NCI-H226 (cell line): ENCODE measurements at regions not wholly inside any gene's neighbourhood (a gene's known extent, or its start where the extent isn't known, plus 50 kb on each side); places are given as distances from the start of the nearest gene placed in this dataset.

Source experiments
- DNase-seq: peaks from one replicate; pipeline ENCODE4 v3.0.0-alpha.2; 2015

DNA sequence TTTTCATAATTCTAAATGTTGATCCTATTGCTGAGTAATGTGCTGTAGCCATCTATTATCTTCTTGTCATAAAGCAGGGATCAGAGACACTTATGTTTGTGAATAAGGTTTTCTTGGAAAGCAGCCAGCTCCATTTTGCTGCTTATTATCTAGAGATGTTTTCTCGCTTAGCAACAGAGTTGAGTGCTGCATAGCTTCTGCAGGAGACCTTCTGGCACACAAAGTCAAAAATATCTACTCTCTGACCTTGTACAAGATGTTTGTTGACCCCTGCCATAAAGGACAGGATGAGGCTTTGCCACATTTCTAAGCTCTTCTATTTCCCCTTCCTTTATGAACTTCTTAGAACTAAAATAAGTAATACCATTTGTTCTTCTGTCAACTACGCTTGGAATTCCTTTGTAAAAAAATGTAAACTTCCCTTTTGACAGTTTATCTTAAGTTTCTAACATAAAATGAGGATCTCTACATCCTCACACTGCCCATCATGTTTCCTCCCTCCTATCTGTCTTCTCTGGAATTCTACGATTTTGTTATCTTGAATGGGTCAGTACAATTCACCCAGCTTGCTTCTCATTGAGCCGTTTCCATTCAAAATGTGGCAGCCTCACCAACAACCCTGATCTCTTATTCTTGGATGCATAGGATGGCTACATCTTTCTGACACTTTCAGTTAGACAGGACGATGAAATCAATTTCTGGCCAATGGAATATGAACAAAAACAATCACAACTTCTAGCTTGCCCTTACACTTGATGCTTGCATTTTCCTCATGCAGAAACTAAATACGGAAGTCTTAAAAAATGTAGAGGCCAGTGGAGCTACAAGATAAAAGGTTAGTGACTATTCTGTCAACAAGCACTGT is 1377.0 kb downstream of the SUCLG1 start:
- DNase-seq = no peak

- DNase-seq = no peak
Measured at GRCh38 chr2:83079007-83079406, 1380.1 kb downstream of the SUCLG1 start.

DNA sequence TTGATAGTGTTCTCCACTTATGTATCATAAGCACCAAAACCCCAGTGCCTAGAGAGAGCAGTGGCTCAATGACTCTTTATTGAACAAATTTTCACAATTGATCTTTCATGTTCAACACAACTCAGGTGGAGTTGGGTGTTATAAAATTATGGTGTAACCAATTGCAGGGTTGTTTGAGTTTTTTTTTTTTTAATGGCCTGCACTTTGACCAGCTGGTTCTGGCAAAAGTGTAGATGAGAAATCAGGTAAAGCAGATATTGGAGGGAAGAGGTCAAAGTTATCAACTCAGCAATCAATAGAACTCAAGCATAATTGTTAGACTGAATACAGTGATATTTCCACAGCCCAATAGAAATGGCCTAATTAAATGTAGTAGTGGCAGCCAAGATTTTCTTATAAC is 1386.3 kb downstream of the SUCLG1 start:
- no peak for DNase-seq

GRCh38 chr2:83071914-83072313 is 1387.2 kb downstream of the SUCLG1 start:
- DNase-seq = no peak

DNA sequence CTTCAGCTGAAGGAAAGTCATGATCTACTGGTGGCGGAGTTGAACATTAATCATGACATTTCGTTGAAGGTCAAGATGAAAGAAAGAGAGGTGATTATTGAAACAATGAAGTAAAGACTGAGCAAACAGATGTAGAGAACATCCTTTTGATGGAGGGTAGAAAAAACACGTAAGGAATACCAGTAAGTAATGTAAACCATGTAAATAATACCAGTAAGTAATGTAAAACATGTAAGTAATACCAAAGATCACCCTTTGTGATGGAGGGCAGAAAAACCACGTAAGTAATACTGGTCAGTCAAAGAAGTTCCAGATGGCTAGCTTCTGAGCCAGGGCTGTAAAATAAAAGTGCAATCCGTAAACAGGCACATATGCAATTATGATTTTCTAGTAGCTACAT is 1387.7 kb downstream of the SUCLG1 start:
- DNase-seq = no peak

DNA sequence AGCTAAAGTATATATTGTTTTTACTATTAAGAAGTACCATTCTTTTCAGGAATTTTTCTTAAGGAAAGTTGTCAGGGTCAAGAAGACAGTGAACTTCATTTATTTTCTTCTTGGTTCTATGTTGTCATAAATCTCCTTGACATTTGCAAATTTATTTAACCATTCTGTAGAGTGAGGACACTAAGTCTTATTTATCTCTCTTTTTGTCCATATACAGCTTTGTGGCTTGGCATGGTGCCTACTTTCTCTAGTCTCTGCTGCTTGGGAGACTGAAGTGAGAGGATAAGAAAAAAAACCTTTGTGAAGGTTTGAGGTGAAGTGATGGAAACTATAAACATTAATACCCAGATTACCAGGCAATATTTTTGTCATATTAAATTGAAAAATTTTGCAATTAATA is 1389.4 kb downstream of the SUCLG1 start:
- DNase-seq = peak; percentile 33

GRCh38 chr2:83068714-83069113 is 1390.4 kb downstream of the SUCLG1 start:
- peak; percentile 13 for DNase-seq

- no peak for DNase-seq
Measured at GRCh38 chr2:83067947-83068346, 1391.1 kb downstream of the SUCLG1 start.

GRCh38 chr2:83063933-83064332 is 1395.1 kb downstream of the SUCLG1 start:
- no peak for DNase-seq

- DNase-seq = no peak
Measured at GRCh38 chr2:83063511-83063910, 1395.6 kb downstream of the SUCLG1 start.

DNA sequence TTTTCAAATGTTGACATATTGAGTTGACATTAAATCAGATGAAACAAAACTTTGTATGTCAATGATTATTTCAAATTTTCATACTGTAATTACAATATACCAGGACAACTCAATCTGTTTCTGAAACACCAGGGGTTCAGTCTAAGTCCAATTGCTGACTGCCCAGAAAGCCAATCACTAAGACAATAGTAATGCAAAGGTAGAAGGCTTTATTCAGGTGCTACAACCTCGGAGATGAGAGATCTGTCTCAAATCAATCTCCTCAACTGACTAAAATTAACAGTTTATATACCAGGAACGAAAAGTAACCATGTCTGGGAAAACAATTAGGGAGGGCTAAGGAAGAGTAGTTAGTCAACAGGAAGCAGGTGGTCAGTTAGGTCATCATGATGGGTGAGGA is 1400.4 kb downstream of the SUCLG1 start:
- DNase-seq = no peak

DNA sequence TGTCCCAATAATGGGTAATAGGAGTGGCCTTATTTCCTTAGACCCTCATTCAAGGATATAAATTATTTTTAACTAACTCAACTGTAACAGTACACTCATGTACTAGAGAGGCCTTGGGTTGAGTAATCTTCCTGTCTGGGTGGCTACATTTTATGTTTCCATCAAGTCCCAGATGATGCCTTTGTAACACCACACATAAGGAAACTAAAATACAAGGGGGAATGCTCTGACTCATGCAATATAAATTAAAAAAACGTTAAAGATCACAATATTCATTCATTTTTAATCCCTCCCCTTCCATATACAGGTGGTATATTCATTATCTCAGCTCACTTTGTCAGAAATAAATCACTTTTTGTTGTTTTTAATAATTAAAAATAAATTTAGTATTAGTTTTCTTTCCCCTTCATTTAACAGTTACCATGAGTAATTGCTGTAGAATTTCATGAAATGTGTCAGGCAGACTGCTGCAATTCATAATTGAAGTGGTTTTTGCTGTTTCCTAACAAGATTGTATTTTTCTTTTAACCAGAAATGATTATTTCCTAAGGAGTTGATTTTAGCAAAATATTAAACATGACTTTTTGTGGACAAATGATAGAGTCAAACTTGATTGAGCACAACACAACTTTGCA is 1403.6 kb downstream of the SUCLG1 start:
- DNase-seq = peak; percentile 24

DNA sequence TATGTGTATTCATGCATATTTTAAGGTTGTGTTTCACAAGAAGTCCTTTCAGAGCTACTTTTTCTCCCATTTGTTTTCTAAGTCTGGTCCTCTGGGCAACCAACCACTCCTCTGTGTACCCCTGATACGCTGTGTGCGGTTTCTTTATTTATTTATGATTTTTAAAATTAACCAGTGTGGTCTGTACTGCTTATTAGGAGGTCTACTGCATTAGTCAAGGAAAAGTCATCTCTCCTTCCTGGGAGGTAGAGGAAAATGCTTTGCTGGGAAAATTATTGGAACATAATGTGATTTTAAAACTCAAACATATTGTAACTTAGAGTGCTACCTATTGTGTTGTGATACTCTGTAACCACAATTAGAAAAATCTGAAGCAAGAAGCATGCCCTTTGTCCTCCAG is 1404.3 kb downstream of the SUCLG1 start:
- DNase-seq = no peak

GRCh38 chr2:83051538-83052170 is 1407.4 kb downstream of the SUCLG1 start:
- peak; percentile 9 for DNase-seq

DNA sequence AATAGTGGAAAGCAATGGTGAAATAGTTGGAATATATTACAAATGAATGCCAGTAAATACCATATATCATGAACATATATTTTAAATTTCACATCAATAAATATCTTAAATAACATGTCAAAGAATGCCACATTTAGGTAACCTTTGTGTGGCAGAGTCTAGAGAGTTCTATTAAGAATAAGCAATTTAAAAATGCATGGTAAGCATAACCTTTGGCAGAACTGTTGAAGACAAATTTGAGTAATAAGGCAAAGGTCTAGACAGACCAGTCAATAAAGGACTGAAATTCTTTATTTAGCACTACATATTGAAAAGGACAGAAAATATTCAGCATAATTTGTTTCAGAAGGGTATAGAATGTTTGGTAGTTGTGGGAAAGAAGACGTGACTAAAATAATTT is 1417.0 kb downstream of the SUCLG1 start:
- no peak for DNase-seq

GRCh38 chr2:83022631-83023210 is 1436.4 kb downstream of the SUCLG1 start:
- DNase-seq = no peak

DNA sequence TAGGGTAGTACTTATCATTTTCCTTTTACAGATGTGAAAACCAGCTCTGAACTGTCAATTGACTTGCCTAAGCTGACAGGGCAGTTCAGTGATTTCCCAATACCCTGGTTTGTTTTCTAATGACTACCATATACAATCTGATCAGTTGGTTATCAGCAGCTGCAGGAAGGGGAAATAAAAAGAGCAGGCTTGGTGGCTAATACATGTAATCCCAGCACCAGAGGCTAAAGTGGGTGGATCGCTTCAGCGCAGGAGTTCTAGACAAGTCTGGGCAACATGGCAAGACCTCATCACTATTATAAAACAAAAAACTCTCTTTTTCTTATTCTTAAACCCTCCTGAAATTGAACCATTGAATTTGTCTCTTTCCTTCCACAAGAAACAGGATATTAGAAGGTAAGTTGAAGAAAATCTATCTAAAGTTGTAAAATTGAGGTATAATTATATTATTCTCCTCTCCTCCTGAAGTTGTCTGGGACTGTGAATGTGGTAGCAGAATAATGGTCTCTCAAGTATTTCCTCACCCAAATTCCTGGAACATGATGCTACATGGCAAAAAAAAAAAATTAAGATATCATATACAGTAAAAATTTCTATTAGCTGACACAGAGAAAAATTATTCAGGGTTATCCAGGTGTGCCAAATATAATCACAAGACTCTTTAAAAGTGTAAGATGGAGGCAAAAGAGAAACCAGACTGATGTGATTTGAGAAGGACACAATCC is 1441.6 kb downstream of the SUCLG1 start:
- no peak for DNase-seq

DNA sequence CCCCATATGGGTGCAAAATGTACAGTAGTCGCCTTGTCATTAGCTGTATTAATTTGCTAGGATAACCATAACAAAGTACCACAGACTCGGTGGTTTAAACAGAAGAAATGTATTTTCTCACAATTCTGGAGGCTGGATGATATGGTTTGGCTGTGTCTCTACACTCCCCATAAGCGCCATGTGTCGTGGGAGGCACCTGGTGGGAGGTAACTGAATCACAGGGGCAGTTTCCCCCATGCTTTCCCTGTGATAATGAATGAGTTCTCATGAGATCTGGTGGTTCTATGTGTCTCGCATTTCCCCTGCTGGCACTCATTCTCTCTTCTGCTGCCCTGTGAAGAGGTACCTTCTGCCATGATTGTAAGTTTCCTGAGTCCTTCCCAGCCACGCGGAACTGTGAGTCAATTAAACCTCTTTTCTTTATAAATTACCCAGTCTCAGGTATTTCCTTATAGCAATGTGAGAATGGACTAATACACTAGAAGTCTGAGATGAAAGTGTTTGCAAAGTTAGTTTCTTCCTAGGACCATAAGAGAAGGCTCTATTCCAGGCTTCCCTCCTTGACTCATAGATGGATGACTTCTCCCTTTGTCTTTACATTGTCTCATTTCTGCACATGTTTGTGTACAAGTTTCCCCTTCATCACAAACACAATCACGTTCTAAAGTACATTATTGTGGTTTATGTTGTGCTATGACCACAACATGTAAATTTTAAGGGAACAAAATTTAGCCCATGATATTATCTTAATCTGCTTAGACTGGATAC is 1442.6 kb downstream of the SUCLG1 start:
- DNase-seq = no peak

GRCh38 chr2:83015900-83016299 is 1443.2 kb downstream of the SUCLG1 start:
- DNase-seq = no peak

DNA sequence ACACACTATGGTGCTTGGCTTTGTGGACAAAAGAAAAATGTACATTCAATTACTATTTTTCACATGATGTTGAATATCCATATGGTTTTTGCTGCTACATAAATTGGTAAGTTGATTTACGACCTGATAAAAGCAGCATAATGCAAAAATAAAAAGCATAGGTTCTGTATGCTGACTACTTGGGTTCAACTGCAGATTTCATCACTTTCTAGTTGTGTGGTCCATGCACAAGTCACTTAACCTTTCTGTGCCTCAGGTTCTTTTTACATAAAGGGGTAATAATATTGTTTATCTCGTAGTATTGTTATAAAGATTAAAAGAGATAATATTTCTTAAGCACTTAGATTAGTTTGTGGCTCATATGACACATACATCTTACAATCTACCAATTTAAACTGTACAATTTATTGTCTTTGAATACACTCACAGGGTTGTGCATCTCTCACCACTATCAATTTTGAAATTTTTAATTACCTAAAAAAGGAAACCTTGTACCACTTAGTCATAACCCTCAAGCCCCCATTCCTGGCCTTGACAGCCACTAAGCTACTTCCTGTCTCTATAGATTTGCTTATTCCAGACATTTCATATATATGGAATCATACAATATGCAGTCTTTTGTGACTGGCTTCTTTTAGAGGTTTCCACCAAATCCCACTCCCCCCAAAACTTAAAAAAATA is 1443.9 kb downstream of the SUCLG1 start:
- no peak for DNase-seq

DNA sequence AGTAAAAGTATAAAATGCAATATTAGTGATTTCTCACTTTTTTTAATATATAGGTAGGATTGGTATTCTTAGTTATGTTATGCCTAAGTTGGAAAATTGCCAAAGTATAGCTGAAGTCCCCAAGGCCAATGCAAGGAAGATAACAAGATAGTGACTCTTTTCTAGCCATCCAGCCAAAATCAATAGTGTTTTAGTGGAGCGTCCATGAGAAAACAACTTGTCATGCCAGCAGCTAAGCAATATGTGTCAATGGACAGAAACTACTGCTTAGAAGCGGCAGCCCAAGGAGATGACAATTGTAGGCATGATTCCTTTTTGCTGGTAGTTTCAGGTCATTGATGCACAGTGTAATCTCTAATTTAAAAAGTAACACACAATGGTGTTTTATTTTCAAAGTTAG is 1444.6 kb downstream of the SUCLG1 start:
- no peak for DNase-seq

DNA sequence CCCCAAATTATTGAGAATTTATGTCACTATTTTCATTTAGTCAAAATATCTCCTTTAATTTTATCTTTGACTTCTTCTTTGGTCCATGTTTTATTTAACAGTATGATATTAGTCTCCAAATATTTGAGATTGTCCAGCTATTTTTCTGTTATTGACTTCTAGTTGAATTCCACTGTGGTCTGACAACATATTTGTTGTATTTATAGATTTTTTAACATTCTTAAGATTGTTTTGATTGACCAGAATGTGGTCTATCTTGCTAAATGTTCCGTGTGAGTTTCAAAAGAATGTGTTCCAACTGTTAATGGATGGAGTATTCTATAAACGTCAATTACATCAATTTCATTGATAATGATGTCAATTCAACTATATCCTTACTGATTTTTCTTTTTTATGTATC is 1452.1 kb downstream of the SUCLG1 start:
- no peak for DNase-seq
